WTC11 (cell line): ENCODE measurements at regions not wholly inside any gene's neighbourhood (a gene's known extent, or its start where the extent isn't known, plus 50 kb on each side); places are given as distances from the start of the nearest gene placed in this dataset.

Experiments
- TF ChIP-seq, protein P1 (sequence below): sonication (generic); formaldehyde crosslinking; IDR thresholded peaks from 2 replicates; pipeline ENCODE4 v1.8.1; 2022; ENCODE audit warnings: low read depth, missing genetic modification reagents, borderline replicate concordance
- TF ChIP-seq, protein P2 (sequence below): sonication (generic); formaldehyde crosslinking; IDR thresholded peaks from 2 replicates; pipeline ENCODE4 v1.8.1; 2023; ENCODE audit warnings: mild to moderate bottlenecking, missing genetic modification reagents, borderline replicate concordance

DNA sequence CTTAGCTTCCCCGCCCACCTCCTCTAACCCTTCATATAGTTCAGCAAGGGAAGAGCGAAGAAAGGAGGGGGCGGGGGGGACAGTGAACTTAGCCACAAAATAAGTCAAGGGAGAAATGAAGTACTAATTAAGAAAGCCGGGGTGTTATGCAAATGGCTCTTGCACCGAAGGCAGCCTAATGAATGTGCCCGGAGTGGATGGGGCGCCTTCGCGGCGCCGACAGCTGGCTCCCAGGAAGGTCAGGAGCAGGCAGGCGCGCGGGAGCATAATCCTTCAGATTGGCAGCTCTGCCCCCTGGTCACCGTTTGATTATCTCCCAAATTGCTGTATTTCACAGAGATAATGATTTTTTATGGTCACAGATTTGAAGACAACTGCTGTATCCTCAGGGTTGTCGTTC lies 395.1 kb downstream of the TFAP2B start:
- TF ChIP-seq, protein P1, sequence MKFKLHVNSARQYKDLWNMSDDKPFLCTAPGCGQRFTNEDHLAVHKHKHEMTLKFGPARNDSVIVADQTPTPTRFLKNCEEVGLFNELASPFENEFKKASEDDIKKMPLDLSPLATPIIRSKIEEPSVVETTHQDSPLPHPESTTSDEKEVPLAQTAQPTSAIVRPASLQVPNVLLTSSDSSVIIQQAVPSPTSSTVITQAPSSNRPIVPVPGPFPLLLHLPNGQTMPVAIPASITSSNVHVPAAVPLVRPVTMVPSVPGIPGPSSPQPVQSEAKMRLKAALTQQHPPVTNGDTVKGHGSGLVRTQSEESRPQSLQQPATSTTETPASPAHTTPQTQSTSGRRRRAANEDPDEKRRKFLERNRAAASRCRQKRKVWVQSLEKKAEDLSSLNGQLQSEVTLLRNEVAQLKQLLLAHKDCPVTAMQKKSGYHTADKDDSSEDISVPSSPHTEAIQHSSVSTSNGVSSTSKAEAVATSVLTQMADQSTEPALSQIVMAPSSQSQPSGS (CRISPR knock-in tag) = no peak
- TF ChIP-seq, protein P2, sequence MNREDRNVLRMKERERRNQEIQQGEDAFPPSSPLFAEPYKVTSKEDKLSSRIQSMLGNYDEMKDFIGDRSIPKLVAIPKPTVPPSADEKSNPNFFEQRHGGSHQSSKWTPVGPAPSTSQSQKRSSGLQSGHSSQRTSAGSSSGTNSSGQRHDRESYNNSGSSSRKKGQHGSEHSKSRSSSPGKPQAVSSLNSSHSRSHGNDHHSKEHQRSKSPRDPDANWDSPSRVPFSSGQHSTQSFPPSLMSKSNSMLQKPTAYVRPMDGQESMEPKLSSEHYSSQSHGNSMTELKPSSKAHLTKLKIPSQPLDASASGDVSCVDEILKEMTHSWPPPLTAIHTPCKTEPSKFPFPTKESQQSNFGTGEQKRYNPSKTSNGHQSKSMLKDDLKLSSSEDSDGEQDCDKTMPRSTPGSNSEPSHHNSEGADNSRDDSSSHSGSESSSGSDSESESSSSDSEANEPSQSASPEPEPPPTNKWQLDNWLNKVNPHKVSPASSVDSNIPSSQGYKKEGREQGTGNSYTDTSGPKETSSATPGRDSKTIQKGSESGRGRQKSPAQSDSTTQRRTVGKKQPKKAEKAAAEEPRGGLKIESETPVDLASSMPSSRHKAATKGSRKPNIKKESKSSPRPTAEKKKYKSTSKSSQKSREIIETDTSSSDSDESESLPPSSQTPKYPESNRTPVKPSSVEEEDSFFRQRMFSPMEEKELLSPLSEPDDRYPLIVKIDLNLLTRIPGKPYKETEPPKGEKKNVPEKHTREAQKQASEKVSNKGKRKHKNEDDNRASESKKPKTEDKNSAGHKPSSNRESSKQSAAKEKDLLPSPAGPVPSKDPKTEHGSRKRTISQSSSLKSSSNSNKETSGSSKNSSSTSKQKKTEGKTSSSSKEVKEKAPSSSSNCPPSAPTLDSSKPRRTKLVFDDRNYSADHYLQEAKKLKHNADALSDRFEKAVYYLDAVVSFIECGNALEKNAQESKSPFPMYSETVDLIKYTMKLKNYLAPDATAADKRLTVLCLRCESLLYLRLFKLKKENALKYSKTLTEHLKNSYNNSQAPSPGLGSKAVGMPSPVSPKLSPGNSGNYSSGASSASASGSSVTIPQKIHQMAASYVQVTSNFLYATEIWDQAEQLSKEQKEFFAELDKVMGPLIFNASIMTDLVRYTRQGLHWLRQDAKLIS = no peak
